CD14-positive monocyte (primary cell): ENCODE measurements at regions not wholly inside any gene's neighbourhood (a gene's known extent, or its start where the extent isn't known, plus 50 kb on each side); places are given as distances from the start of the nearest gene placed in this dataset.
A peak's percentile ranks its signal among the peaks of the same experiment; 100 is the strongest.
"Not testable (repeated sequence)": the region's sequence is repeated elsewhere in the genome, so short reads cannot be mapped to it uniquely, and the experiment has no call there.

Experiments used
- DNase-seq, 3 donors: peaks; one replicate each; pipeline ENCODE4 v3.0.0-alpha.2; 2011 to 2022
- H2AFZ ChIP-seq: 2 replicates; pipeline ENCODE4 v1.6.0; 2012; ENCODE audit warnings: mild to moderate bottlenecking, low read depth, low read length, inconsistent platforms; ENCODE audit not compliant: insufficient read depth, poor library complexity, severe bottlenecking
- H3K27ac ChIP-seq, 2 donors: 1 replicate in 1 of 2; 2 replicates in 1 of 2; pipeline ENCODE4 v1.5.1; 2012 to 2013; ENCODE audit warnings: low read length in 2 of 2, control low read depth in 1 of 2, inconsistent platforms in 1 of 2, low read depth in 1 of 2, mild to moderate bottlenecking in 1 of 2
- H3K27me3 ChIP-seq, 2 donors: one replicate each; pipeline versions ENCODE4 v1.6.0 to v1.6.1; 2011 to 2013; ENCODE audit warnings: low read length in 2 of 2; ENCODE audit not compliant: control insufficient read depth in 2 of 2, insufficient read depth in 2 of 2
- H3K36me3 ChIP-seq, 2 donors: replicated peaks in 1 of 2; 1 replicate in 1 of 2; 2 replicates in 1 of 2; pipeline versions ENCODE4 v1.5.1 to v1.6.1; 2012 to 2013; ENCODE audit warnings: low read length in 2 of 2, control low read depth in 1 of 2, inconsistent platforms in 1 of 2, mild to moderate bottlenecking in 1 of 2; ENCODE audit not compliant: insufficient read depth in 2 of 2, control insufficient read depth in 1 of 2
- H3K4me1 ChIP-seq, 2 donors: 1 replicate in 1 of 2; 2 replicates in 1 of 2; pipeline versions ENCODE4 v1.5.1 to v1.6.1; 2012 to 2013; ENCODE audit warnings: low read length in 2 of 2, control low read depth in 1 of 2, inconsistent platforms in 1 of 2, mild to moderate bottlenecking in 1 of 2, moderate library complexity in 1 of 2; ENCODE audit not compliant: insufficient read depth in 2 of 2, control insufficient read depth in 1 of 2
- H3K4me2 ChIP-seq: replicated peaks from 2 replicates; pipeline ENCODE3; 2012; ENCODE audit warnings: low read length, moderate library complexity, mild to moderate bottlenecking; ENCODE audit not compliant: poor library complexity, severe bottlenecking; ENCODE audit errors: extremely low read depth
- H3K4me3 ChIP-seq, 3 experiments: fragments of 200-600 bp in 1 of 3; sonication (generic) in 1 of 3; replicated peaks in 1 of 3; 1 replicate in 2 of 3; 2 replicates in 1 of 3; pipeline ENCODE4 v1.5.1; 2011 to 2013; ENCODE audit warnings: low read length in 3 of 3, mild to moderate bottlenecking in 3 of 3, control low read depth in 2 of 3, low read depth in 2 of 3, inconsistent platforms in 1 of 3, moderate library complexity in 1 of 3
- H3K79me2 ChIP-seq: 2 replicates; pipeline ENCODE4 v1.6.0; 2012; ENCODE audit warnings: mild to moderate bottlenecking, control low read depth, inconsistent platforms, low read length, moderate library complexity; ENCODE audit not compliant: insufficient read depth
- H3K9ac ChIP-seq: 2 replicates; pipeline ENCODE4 v1.6.0; 2017; ENCODE audit warnings: low read length, mild to moderate bottlenecking; ENCODE audit not compliant: insufficient read depth, poor library complexity, severe bottlenecking
- H3K9me3 ChIP-seq, 2 donors: replicated peaks in 1 of 2; 1 replicate in 1 of 2; 2 replicates in 1 of 2; pipeline versions ENCODE4 v1.5.1 to v1.6.1; 2012 to 2013; ENCODE audit warnings: low read length in 2 of 2, control low read depth in 1 of 2; ENCODE audit not compliant: control insufficient read depth in 1 of 2, insufficient read depth in 1 of 2
- H4K20me1 ChIP-seq: 2 replicates; pipeline ENCODE4 v1.6.0; 2012; ENCODE audit warnings: mild to moderate bottlenecking, low read length, control low read depth, moderate library complexity; ENCODE audit not compliant: insufficient read depth
- H3K27ac Mint-ChIP-seq, 7 donors: one replicate each; pipeline ENCODE4 v1.8.0; 2020; ENCODE audit warnings: mild to moderate bottlenecking in 7 of 7, mixed read lengths in 7 of 7, moderate library complexity in 6 of 7, inconsistent platforms in 2 of 7
- H3K27me3 Mint-ChIP-seq, 3 donors: one replicate each; pipeline ENCODE4 v1.8.0; 2021 to 2022; ENCODE audit warnings: low read depth in 3 of 3, mild to moderate bottlenecking in 3 of 3, mixed read lengths in 3 of 3, moderate library complexity in 3 of 3, inconsistent platforms in 1 of 3
- H3K36me3 Mint-ChIP-seq, 2 donors: one replicate each; pipeline ENCODE4 v1.8.0; 2020; ENCODE audit warnings: mixed read lengths in 2 of 2, inconsistent platforms in 1 of 2, mild to moderate bottlenecking in 1 of 2
- H3K4me1 Mint-ChIP-seq: one replicate; pipeline ENCODE4 v1.8.0; 2020; ENCODE audit warnings: mild to moderate bottlenecking, mixed read lengths
- H3K4me3 Mint-ChIP-seq, 2 donors: one replicate each; pipeline ENCODE4 v1.8.0; 2020; ENCODE audit warnings: mild to moderate bottlenecking in 2 of 2, mixed read lengths in 2 of 2, moderate library complexity in 1 of 2
- H3K9me3 Mint-ChIP-seq, 7 donors: one replicate each; pipeline ENCODE4 v1.8.0; 2020 to 2022; ENCODE audit warnings: mixed read lengths in 7 of 7, mild to moderate bottlenecking in 6 of 7, moderate library complexity in 6 of 7, inconsistent platforms in 2 of 7
- CTCF ChIP-seq: fragments of 200-600 bp; IDR thresholded peaks from one replicate; pipeline ENCODE4 v1.8.0; 2022; ENCODE audit warnings: antibody characterized with exemption, mild to moderate bottlenecking
- WGBS: methylation state at CpG from one replicate; pipeline ENCODE4 v1.1.5; 2013; ENCODE audit warnings: missing lambda C conversion rate; ENCODE audit not compliant: insufficient coverage; 5-methylcytosine and 5-hydroxymethylcytosine counted together
- intact Hi-C, 2 donors: fragments of 100-400 bp; cut with micrococcal nuclease; formaldehyde crosslinking; loops; one replicate each; pipeline versions ENCODE4 v1.15.0 to v1.15.1; 2023

GRCh38 chr1:59214248-59215208, 82.4 kb upstream of the FGGY start:
- peak overlapping the region in 1 of 7 donors; percentile 60 for H3K27ac Mint-ChIP-seq
- Histone ChIP-seq H3K79me2 (no peaks in the 10 kb centered on the region), H3K36me3 (no peaks in the 10 kb centered on the region), H2AFZ (no peak overlapping the region), H3K4me2 (no peak overlapping the region), H3K27ac (no peak overlapping the region), H3K4me3 (no peak overlapping the region), H3K4me1 (no peaks in the 10 kb centered on the region), H3K27me3 (no peaks in the 10 kb centered on the region), H3K9ac (no peak overlapping the region), H4K20me1 (no peaks in the 10 kb centered on the region), H3K9me3 (peaks cover 0 to 3% of the 10 kb centered on the region in 2 donors)
- WGBS, result 100% methylated on average over 3 of the region's 10 CpGs
- no peaks in the 10 kb centered on the region for H3K36me3 Mint-ChIP-seq
- no peak overlapping the region for H3K4me3 Mint-ChIP-seq
- H3K27me3 Mint-ChIP-seq, result peaks cover 0 to 7% (median 1%) of the 10 kb centered on the region in 3 donors
- intact Hi-C loops, result no loop called here
- peaks cover 8% of the 10 kb centered on the region for H3K4me1 Mint-ChIP-seq
- TF ChIP-seq CTCF, result no peak
- peaks cover 3 to 17% (median 12%) of the 10 kb centered on the region in 7 donors for H3K9me3 Mint-ChIP-seq
- no peak for DNase-seq

- H3K36me3 Mint-ChIP-seq, result no peaks in the 10 kb centered on the region
- no peak overlapping the region for H3K27ac Mint-ChIP-seq
- H3K9me3 Mint-ChIP-seq, result peaks cover 0 to 14% (median 9%) of the 10 kb centered on the region in 7 donors
- H3K79me2 ChIP-seq, result no peaks in the 10 kb centered on the region
- intact Hi-C loops, result no loop called here
- WGBS, result 93% methylated on average over 4 of the region's 6 CpGs
- H3K4me3 ChIP-seq, result no peak overlapping the region
- peaks cover 0 to 6% (median 1%) of the 10 kb centered on the region in 3 donors for H3K27me3 Mint-ChIP-seq
- DNase-seq, result no peak
- H3K4me2 ChIP-seq, result no peak overlapping the region
- peaks cover 6 to 9% of the 10 kb centered on the region in 2 donors for H3K4me1 ChIP-seq
- no peak for TF ChIP-seq CTCF
- H3K27me3 ChIP-seq, result no peaks in the 10 kb centered on the region
- H3K9ac ChIP-seq, result no peak overlapping the region
- H4K20me1 ChIP-seq, result no peaks in the 10 kb centered on the region
- no peaks in the 10 kb centered on the region for H3K36me3 ChIP-seq
- H3K4me1 Mint-ChIP-seq, result peaks cover 16% of the 10 kb centered on the region
- no peak overlapping the region for H2AFZ ChIP-seq
- H3K4me3 Mint-ChIP-seq, result no peak overlapping the region
- no peak overlapping the region for H3K27ac ChIP-seq
- H3K9me3 ChIP-seq, result peaks cover 0 to 3% of the 10 kb centered on the region in 2 donors
These were observed 81.1 kb upstream of the FGGY start for GRCh38 chr1:59215766-59216291.

- H3K4me3 Mint-ChIP-seq, H4K20me1 ChIP-seq, H3K27ac ChIP-seq, H3K9me3 ChIP-seq, H3K79me2 ChIP-seq, DNase-seq, H3K4me3 ChIP-seq, H3K36me3 ChIP-seq, H3K27ac Mint-ChIP-seq, H3K36me3 Mint-ChIP-seq, intact Hi-C loops, H3K4me1 ChIP-seq, H2AFZ ChIP-seq, H3K27me3 Mint-ChIP-seq, H3K4me2 ChIP-seq, H3K9ac ChIP-seq, H3K27me3 ChIP-seq: not testable (repeated sequence)
- peaks cover 0 to 14% (median 9%) of the 10 kb centered on the region in 7 donors for H3K9me3 Mint-ChIP-seq
- peaks cover 21% of the 10 kb centered on the region for H3K4me1 Mint-ChIP-seq
- WGBS, result no CpG with 5 or more reads among the region's 2 CpGs
These were observed 79.5 kb upstream of the FGGY start for GRCh38 chr1:59217439-59217838.
